Right renal pelvis (tissue), 4 donors: ENCODE measurements at regions not wholly inside any gene's neighbourhood (a gene's known extent, or its start where the extent isn't known, plus 50 kb on each side); places are given as distances from the start of the nearest gene placed in this dataset.

Experiments
- DNase-seq, 4 donors: peaks; one replicate each; pipeline ENCODE4 v3.0.0-alpha.2; 2013; ENCODE audit warnings: low read depth in 4 of 4, low spot score in 3 of 4, missing footprints in 1 of 4

DNA sequence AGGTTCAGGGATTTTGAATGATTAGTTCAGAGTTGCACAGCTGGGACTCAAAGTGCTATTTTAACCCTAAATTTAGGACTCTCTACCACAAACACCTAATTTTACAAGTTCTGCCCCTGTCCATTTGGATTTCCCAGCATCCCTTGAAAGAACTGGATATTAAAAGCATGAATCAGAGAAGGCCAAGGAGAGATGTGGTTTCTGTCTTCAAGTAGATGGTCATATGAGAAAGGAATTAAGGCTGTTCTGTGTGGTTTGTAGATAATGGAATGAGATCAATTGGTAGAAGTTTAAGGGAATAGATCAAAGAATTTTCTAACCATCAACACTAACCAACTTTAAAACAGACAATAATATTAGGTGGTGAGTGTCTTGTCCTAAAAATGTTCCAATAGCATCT, 106.4 kb upstream of the TENM4 start:
- no peak for DNase-seq

DNA sequence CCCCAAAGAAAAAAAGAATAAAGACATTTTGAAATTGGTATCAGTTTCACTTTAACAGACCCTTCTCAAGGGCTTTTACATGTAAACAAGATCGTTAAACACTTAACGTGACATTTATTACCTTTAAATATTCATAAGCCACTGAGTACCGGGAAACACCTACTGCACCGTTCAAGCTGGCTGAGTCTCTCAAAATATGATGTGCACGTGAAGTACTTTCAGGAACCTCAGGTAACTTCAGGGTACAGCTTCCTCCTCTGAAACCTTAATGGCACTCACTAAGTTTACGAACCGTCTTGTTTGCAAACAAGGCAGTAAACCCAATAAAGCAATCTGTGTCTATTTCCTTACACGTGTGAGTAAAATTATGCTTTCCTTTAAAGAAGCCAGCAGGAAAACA, 105.5 kb upstream of the TENM4 start:
- peak in 1 of 4 donors; percentile 8 for DNase-seq

DNA sequence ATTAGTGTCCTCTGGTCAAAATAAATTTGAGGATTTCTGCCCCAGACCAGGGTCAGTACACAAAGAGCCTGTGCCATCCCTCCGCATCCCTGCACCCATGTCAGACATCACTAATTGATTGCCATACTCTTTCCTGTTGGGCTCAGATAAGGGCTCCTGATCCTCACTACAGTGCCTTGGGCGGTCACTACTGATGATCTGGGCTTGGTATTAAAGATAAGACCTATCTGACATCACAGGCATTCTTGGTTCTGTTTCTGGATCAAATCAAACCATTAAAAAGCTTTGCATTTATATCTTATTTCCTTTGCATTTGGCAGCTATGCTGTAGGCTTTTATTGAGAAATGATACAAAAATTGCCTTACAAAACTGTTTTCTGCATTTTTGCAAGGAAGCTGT, 103.5 kb upstream of the TENM4 start:
- no peak for DNase-seq

DNA sequence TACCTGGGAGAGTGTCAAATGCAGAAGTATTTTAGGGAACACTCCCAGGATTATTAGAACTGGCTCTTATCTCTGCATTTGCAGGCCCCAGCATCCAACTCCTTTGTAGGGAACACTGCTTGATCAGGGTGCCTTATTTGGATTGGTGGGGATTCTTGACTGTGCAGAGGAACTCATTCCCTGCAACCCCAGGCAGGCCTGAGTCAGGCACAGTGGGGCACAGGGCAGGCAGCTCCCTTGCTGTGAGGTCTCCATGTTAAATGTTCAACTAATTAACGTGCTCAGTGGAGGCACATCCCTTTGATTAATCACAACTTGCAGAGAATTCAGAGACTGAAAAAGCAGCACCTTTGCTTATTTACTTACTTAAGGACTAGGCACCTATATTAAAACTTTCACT, 102.3 kb upstream of the TENM4 start:
- DNase-seq, result no peak

DNA sequence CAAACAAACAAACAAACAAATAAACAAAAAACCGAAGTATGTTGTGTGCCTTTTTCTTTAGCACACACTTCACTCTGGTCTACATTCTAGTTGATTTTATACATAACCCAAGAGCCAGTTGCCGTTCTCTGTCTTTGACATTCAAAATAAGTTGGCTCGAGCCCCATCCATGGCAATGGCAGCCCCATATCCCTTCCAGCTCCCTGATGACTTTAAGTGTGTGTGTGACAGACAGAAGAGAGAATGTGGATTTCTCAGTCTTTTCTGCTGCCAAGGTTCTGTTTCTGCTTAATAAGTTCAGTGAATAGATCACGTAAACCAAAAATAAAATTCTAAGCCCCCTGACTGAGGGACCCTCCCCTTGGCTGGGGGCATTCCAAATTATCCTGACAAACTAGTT, 100.6 kb upstream of the TENM4 start:
- DNase-seq, result no peak

DNA sequence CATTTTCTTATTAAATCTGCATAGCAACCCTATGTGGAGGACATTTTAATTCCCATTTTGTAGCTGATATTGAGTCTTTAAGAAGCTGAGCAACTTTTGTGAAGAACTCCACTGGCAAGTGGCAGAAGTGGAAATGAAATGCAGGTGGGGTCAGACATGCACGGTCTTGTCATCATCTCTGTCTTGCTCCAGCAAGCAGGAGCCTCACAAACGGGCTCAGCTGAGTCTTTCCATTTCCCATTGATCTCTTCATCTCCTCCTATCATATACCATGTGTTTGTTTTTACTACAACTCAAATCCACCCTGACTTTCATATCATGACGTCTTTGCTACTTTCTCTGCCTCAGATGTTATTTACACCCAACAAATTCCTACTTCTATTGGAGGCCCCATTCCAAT, 97.9 kb upstream of the TENM4 start:
- DNase-seq, result no peak

DNA sequence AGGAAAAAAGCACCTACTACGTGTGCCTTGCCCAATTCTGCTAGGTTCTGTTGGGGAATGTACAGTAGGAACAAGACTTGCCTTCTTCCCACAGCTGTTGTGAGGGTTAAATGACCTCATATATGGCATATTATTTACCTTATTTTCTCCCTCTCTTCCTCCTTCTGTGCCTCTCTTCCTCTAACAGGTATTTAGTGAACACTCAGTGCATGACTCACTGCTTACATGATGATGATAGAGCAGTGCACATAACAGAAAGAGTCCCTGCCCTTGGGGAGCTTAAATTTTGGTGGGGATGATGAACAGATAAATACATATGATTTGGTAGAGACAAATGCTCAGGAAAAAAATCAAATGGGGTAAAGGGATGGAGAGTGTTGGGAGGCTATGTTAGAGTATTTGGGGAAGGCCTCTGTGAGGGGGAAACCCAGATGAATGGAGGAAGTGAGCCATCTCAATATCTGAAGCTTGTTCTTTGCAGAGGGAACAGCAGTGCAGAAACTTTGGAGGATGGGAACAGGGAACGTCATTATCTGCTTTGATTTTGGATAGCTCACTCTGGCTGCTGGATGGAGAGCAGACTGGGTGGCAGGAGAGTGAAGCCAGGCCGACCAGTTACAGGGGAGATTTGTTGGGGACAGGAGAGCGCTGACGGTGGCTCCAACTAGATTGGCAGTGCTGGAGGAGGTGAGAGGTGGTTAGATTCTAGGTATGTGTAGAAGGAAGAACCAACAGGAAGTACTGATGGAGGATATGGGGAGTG, 95.5 kb upstream of the TENM4 start:
- no peak for DNase-seq

DNA sequence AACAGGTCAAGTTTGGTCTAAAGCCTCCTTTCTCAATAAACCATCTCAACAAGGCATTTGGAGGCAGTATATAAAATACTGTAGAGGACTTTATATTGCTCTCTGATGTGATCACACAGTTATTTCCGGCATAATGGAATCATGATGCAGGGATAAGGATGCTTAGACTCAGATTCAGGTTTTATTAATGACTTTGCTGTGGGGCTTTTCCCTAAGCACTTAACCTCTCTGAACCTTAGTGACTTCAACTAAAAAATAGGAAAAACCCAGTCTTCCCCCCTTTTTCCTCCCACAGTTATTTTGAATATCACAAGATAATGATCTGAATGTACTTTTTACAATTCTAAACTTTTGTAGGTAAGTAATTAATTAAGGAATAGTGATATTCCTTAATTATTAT, 94.8 kb upstream of the TENM4 start:
- DNase-seq, result no peak

DNA sequence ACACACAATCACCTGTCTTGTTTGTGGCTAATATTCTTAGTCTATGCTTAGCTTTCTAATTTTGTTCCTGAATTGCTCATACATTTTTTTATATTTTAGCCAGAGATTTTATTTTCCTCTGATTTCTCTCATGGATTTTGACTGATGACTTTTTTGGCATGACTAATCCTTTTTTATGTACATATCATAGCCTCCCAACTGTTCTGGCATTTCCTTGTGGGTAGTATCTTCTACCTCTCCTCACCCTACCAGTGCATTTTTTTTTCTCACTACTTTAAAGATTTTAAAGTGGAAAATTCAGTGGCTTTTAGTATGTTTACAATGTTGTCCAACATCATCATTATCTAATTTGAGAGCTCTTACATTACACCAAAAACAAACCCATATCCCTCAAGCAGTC, 84.4 kb upstream of the TENM4 start:
- DNase-seq, result no peak

DNA sequence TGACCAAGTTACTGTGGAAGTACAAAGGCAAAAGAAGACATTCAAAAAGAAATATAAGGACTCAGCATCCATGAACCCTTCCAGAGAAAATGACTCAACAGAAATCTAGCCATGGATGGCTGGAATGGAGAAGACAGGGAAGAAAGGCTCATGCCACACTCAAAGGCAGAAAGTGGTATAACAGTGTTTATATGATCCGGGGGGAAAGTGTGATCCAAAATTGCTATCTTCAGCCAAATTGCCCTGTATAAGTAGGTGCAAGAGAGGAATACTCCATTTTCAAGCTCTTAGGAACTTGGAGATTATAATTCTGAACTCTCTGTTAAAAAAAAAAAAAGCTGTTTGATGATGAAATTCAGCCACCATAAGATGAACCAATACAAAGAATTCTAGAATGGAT, 81.8 kb upstream of the TENM4 start:
- no peak for DNase-seq

DNA sequence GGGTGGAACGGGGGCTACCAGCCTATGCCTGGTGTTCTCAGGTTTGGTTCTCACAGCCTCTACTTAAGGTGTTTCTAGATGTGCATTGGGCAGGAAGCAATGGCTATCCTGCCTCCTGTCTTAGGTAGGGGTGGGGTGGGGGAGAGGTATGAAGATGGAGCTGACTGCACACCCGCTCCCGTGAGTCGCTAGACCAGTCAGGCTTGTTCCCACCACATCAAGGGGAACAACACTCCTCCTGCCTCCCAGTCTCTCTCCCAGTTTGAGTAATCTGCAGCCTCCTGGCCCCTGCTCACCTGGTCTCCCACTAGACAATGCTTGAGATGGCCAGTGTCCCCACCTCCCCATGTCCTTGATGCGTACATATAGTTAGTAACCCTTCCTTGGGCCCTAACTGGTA, 79.3 kb upstream of the TENM4 start:
- DNase-seq, result no peak

DNA sequence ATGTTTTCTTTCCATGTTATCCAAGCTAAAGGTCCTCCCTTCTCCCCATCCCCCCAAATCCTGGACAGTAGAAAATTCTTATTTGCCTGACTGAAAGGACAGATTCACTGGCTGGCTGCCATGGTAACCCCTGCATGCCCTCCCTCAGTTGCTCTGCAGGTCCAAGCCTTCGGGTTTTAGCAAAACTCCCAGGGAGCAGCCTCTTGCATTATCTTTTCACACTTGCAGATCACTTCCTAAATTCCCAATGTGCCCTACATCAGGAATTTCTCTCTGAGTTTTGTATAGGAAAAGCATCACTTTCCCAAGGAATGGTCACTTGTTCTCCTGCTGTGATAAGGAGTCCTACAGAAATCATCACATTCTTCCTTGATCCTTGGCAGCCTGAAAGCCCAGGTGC, 75.0 kb upstream of the TENM4 start:
- no peak for DNase-seq

DNA sequence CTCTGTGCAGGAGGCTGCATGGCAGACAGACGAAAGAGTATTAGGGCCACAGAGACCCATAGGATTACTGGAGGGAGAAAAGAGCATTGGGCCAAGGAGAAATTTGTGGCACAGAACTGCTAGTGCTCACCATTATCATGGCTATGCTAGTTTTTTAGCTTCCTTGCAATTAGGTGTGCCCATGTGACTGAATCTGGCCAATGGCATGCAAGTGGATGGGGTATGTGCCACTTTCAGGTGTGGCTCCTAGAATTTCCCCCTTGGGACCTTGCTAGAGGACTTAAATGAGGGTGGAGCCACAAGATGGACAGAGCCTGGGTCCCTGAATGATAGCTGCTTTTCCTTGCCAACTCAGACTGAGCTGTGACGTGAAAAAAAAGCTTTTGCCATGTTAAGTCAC, 73.9 kb upstream of the TENM4 start:
- no peak for DNase-seq

DNA sequence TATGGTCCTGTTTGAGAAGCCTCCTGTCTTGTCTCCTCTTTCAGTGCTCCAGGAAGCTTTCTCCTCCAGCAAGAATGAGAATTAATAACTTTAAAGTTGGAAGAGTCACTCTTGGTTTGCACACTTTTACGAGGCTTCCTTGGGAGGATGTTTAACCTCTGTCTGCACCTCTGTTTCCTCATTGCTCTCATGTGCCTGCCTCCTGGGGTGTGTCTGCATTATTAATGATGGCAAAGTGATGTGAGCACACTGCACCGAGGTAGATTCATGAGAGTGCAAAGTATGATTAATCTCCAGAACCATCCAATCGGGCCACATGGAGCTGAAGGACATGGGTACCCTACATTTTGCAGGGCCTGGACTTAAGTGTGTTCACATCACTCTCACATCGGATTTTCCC, 73.5 kb upstream of the TENM4 start:
- no peak for DNase-seq

DNA sequence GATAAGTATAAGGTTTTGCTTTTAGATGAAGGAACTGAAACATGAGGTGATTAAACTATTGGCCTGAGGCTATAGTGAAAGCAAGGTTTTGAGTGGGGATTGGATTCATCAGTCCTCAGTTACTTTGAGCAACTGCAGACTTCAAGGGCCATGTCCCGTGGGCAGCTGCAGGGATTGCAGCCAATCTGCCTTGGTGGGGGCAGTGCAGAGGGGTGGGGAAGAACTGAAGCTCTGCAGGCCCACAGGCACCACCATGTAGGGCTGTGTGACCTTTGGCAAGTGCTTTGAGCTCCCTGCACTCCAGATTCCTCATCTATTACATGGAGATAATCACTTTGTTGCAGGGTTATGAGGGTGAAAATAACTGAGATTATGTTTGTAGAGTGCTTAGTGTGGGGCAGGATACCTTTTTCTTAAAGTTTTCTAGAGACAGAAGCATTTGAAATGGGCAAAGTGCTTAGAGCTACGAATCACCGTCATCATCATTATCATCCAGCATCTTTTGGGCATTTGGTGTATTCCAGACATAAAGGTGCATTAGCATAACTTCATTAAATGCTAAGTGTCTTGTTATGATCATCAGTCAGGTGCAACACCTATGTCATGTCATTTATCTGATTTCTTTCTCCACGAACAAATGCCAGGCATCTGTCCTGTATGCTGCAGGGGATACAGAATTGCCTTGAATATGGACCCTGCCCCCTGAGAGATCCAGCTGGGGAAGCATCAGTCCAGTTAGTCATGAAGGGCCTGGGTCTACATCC, 72.1 kb upstream of the TENM4 start:
- no peak for DNase-seq

DNA sequence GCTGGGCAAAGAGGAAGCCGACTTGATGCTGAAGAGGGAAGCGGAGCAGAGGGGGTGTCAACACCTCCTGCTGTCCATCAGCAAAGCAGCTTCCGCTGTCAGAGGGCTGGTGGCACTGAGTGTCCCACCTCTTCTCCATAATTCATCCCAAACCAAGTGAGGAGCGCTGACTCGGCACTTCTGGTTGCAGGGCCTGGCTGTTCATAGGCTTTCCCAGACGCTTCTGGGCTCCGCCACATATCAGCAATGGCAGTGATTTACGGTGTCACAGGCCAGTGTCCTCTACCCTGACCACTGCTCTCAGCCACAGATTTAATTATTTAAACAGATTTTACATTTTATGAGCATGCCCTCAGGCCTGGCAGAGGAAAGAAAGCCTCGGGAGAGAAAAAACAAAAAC, 70.1 kb upstream of the TENM4 start:
- peak in 1 of 4 donors; percentile 10 for DNase-seq

DNA sequence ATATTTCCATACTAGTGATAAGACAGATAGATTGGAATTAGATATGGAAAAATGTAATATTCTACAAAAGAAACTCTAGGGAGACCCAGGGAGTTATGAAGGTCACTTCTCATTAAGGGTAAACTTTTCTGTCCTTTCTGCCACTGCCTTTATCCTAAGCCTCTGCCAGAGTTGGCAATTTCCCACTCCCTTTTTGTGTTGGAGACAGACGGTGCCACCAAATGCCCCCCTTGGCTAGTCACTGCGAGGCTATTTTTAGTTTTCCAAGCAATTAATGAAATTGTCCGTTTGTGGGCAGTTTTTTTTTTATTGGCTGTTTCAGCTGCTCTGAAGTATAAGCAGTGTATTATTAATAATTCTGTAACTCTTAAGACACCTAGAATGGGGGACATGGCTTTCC, 67.6 kb upstream of the TENM4 start:
- DNase-seq, result no peak

DNA sequence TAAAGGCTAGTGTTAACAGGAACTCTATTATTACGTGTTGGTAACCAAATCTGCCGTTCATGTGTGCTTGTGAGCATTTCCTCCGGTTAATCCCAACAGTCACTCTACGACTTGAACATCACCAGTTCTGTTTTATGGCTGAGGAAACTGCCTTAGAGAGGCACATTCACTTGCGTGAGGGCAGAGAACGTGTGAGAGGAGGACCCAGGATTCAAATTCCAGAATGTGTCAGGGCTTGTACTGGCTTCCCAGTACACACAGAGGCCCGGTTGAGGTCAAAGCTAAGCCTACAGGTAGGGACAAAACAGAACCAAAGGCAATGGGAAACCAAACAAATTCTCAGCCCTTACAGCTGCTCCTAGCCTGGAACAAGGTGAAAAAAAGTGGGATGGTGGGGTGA, 66.9 kb upstream of the TENM4 start:
- no peak for DNase-seq

DNA sequence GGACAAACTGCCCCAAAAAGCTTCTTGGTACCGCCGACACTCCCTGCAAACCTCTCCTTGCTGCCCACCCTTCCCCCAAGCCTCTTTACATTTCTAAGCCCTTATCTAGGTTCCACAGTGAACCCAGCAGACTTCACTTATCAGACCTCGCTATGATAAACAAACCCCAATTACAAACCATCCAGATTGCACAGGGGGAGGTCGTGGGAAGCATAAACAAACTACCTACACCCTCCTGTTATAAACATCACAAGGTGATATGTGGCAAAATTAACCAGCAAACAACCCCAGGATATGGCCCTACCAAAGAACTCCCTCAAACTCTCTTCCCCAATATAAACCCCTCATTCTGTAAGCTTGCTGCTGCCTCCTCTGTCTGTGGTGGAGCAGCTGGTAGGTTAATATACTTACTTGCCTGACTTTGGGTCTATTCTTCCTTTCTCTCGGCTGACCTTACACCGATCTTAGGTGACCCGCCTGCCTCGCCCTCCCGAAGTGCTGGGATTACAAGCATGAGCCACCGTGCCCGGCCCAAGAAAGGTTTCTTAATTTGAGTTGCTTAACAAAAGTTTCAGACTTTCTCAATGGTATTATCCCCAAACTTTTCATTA, 66.0 kb upstream of the TENM4 start:
- DNase-seq, result no peak

DNA sequence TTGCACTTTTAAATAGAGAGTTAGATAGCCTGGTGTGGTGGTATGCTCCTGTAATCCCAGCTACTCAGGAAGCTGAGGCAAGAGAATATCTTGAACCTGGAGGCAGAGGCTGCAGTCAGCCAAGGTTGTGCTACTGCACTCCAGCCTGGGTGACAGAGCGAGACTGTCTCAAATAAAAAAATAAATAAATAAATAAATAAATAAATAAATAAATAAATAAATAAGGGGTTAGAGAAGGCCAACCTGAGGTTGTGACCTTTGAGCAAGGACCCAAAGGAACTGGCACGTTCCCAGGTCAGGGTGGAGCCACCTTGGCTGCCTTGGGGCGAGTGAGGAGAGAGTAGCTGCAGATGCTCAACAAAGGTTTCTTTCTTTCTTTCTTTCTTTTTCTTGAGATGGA, 65.3 kb upstream of the TENM4 start:
- no peak for DNase-seq

DNA sequence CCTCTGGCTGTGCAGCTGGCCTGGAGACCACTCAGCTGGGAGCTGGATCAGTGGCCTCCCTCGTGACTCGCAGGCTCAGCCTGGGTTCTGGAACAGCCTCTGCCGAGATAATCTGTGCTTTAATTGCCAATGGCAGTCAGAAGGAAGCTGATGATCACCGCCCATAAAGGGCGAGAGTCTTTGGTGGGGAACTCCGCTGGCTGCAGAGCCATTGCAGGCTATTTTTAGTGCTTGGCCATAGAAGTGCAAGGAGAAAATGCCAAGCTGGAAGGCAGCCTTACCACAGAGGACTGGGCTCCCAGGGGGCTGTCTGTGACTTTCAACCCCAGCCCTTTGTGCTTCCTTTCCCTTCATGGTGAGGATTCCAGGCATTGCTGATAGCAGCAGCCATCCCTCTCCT, 62.2 kb upstream of the TENM4 start:
- DNase-seq, result no peak

DNA sequence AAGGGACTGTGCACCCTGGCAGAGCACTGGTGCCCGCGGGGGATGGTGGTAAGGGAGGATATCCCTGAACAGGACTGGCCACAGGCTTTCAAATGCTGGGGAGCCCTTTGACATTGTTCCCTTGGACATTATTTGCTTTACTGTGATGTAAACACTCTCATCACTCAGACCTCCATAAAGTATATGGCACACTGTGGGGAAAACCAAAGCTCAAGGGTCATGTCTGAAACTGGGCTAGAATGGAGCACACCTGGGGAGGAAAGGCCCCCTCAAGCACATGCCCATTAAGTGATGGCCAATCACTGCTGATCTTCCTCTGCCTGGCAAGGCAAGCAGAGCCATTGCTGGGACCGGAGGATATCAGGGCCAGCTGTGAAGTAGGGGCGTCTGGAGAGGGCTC, 60.9 kb upstream of the TENM4 start:
- DNase-seq, result no peak
